IPS DF 6.9 (cell line): ENCODE measurements at regions not wholly inside any gene's neighbourhood (a gene's known extent, or its start where the extent isn't known, plus 50 kb on each side); places are given as distances from the start of the nearest gene placed in this dataset.

ENCODE experiments used
- DNase-seq: peaks from one replicate; pipeline ENCODE4 v3.0.0-alpha.2; 2013; ENCODE audit warnings: low read depth, low spot score
- H3K27ac ChIP-seq: one replicate; pipeline ENCODE4 v1.5.1; 2013; ENCODE audit warnings: low read length, control low read depth
- H3K27me3 ChIP-seq: 2 replicates; pipeline ENCODE4 v1.6.1; 2013; ENCODE audit warnings: mild to moderate bottlenecking, low read length; ENCODE audit not compliant: control insufficient read depth, insufficient read depth
- H3K36me3 ChIP-seq: 2 replicates; pipeline ENCODE4 v1.6.1; 2013; ENCODE audit warnings: low read length; ENCODE audit not compliant: control insufficient read depth, insufficient read depth
- H3K4me1 ChIP-seq: 2 replicates; pipeline ENCODE4 v1.6.1; 2013; ENCODE audit warnings: low read length; ENCODE audit not compliant: control insufficient read depth, insufficient read depth
- H3K4me3 ChIP-seq: 2 replicates; pipeline ENCODE4 v1.5.1; 2013; ENCODE audit warnings: mild to moderate bottlenecking, low read length
- H3K9me3 ChIP-seq: 2 replicates; pipeline ENCODE4 v1.6.1; 2013; ENCODE audit warnings: low read length, inconsistent platforms; ENCODE audit not compliant: control insufficient read depth, insufficient read depth
- WGBS: extraction: QIAGEN DNeasy Blood & Tissue Kit; methylation state at CpG from one replicate; pipeline ENCODE4 v1.1.7; 2013; ENCODE audit warnings: mixed read lengths, missing lambda C conversion rate; ENCODE audit not compliant: insufficient read length, insufficient coverage; 5-methylcytosine and 5-hydroxymethylcytosine counted together

DNA sequence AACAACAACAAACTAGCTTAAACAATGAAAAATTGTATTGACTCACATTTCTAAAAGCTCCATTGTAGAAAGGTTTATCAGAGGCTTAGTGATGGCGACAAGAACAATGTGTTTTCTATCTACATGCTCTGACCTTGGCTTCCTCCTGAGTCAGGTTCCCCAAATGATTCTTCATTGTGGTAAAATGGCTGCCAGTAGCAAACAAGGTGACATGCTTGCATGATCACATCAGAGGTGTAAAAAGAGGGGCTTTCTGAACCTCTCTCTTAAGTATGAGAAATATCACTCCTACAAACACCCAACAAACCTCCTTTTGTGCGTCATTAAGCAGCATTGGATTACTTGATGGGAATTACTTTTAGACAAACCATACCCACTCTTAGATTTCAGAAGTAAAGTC, 252.4 kb upstream of the SYT1 start:
- no peak for DNase-seq
- WGBS: no CpG with 5 or more reads among the region's 2 CpGs
- no peak overlapping the region for H3K4me3 ChIP-seq
- no peaks in the 10 kb centered on the region for H3K36me3 ChIP-seq
- no peaks in the 10 kb centered on the region for H3K9me3 ChIP-seq
- H3K4me1 ChIP-seq: no peaks in the 10 kb centered on the region
- no peak overlapping the region for H3K27ac ChIP-seq
- H3K27me3 ChIP-seq: no peaks in the 10 kb centered on the region

DNA sequence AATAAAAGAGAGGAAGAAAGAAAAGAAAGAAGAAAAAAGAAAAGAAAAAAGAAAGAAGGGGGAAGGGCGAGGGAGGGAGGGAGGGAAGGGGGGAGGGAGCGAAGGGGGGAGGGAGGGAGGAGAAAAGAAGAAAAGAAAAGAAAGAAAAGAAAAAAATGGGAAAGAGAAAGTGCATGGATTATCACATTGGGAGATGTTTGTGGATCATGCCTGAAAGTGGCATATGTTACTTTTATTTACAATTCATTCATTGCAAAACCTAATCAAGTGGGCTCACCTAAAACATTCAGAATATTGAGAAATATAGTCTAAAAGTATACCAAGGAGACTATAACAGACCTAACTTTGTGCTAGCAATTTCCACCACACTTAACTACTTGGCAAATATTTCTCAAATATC, 246.9 kb upstream of the SYT1 start:
- Histone ChIP-seq H3K27ac (no peak overlapping the region), H3K4me1 (no peaks in the 10 kb centered on the region), H3K4me3 (no peak overlapping the region), H3K27me3 (no peaks in the 10 kb centered on the region), H3K36me3 (no peaks in the 10 kb centered on the region), H3K9me3 (no peaks in the 10 kb centered on the region)
- WGBS: no CpG with 5 or more reads among the region's 2 CpGs
- no peak for DNase-seq

- Histone ChIP-seq H3K9me3 (no peaks in the 10 kb centered on the region), H3K36me3 (no peaks in the 10 kb centered on the region), H3K27ac (no peak overlapping the region), H3K4me3 (no peak overlapping the region), H3K4me1 (no peaks in the 10 kb centered on the region), H3K27me3 (no peaks in the 10 kb centered on the region)
- no peak for DNase-seq
- WGBS: no CpG with 5 or more reads among the region's 3 CpGs
These were observed 241.9 kb upstream of the SYT1 start for GRCh38 chr12:78622529-78623195.

DNA sequence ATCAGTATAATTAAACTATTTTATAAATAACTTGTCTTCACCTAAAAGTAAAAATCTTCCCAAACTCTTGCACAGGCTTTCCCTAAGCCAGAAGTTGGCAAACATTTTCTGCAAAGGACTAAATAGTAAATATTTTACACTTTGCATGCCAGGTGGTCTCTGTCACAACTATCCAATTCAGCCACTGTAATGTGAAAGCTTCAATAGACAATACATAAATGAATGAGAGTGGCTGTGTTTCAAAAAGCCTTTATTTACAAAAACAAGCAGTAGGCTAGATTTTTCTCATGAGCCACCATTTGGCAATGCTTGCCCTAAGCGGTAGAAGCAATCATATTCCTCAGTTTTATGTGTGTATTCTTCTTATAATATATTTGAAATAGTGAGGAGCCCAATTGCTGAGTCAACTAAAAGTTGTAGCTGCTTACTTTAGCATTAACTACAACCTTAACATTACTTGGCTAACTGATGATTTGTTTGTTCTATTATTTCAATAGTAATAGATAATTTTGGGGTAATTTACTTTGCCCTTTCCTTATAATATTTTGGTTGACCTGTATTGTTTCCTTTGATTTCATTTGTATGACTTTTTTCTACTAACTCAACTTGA, 236.0 kb upstream of the SYT1 start:
- no CpG with 5 or more reads among the region's 1 CpG for WGBS

DNA sequence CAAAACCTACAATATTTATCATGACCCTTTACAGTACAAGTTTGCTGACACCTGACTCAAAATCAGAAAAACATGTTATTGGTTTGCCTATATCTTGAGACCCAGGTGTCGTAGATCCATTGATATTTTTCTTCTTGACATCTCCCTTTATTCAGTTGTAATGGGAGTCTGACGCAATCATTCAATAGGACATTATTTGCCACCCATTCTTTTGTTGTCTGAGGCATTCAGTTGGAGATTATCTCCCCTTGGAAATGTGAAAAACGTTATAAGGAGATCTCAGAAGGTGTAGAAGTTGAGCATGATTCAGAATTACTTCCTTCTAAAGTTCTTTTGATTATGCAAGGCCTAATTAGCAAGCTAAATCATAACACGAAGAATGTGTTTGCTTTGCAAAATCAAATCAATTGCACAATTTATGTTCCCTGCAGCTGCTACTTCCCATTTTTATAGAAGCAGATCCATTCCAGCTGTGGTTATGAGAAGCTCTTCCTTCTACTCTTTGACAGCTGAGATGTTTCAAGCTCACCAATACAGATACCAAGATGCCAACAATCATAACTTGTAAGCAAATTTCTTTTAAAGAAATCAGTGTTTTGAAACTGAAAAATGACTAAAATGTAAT, 228.2 kb upstream of the SYT1 start:
- Histone ChIP-seq H3K36me3 (no peaks in the 10 kb centered on the region), H3K27me3 (no peaks in the 10 kb centered on the region), H3K9me3 (no peaks in the 10 kb centered on the region), H3K27ac (no peak overlapping the region), H3K4me3 (no peak overlapping the region), H3K4me1 (no peaks in the 10 kb centered on the region)
- WGBS: no CpG with 5 or more reads among the region's 4 CpGs
- DNase-seq: no peak

More for the DNA sequence above, 236.0 kb upstream of the SYT1 start:
- H3K27me3 ChIP-seq: no peaks in the 10 kb centered on the region
- H3K36me3 ChIP-seq: no peaks in the 10 kb centered on the region
- H3K4me3 ChIP-seq: no peak overlapping the region
- no peak for DNase-seq
- no peaks in the 10 kb centered on the region for H3K4me1 ChIP-seq
- H3K9me3 ChIP-seq: no peaks in the 10 kb centered on the region
- no peak overlapping the region for H3K27ac ChIP-seq

DNA sequence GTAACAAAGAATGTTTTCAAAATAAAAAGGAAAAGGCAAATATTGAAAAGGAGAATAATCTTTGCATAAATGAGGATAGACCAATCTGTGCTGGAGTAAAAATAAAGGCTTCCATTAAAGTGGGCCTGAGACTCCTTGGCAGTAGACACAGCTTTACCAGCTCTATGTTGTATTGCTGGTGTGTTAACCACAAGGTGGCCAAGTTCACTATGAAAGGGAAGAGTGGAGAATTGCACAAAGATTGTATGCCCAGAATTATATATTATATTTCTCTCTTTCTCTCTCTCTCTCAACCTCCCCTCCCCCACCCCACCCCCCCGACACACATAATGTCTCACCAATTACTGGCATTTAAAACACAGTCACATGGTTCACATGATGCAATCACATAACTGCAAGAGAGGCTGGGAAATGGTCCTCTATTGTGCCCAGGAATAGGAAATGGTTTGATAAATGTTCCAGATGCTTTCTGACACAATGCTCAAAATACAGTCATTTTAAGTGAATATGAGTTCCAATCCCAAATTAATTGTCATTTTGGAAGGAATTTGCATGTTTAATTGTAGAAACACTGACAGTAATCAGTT, 222.6 kb upstream of the SYT1 start:
- Histone ChIP-seq H3K36me3 (no peaks in the 10 kb centered on the region), H3K4me3 (no peak overlapping the region), H3K27ac (no peak overlapping the region), H3K9me3 (no peaks in the 10 kb centered on the region), H3K27me3 (no peaks in the 10 kb centered on the region; the same call in 1 of the 2 replicates), H3K4me1 (no peaks in the 10 kb centered on the region; the same call in 1 of the 2 replicates)
- WGBS: no CpG with 5 or more reads among the region's 1 CpG
- DNase-seq: no peak

DNA sequence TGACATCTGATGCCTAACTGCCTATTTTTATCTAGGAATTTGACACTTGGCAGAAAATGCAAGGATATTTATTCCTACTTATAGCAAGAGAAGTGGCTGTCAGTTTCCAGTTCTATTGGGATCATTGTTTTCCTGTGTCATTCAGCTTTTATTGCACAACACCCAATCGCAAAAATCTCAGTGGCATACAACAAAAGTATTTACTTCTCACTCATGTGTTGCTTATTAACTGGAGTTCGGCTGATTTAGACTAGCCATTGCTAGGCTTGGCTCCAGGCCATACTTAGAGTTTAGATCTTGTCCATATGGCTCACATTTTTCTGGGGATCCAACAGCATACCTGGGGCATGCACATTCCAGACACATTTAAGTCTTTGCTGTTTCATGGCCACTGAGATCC, 218.6 kb upstream of the SYT1 start:
- WGBS: no CpG with 5 or more reads among the region's 2 CpGs
- Histone ChIP-seq H3K27me3 (peaks cover 8% of the 10 kb centered on the region), H3K36me3 (no peaks in the 10 kb centered on the region), H3K27ac (no peak overlapping the region), H3K4me1 (no peaks in the 10 kb centered on the region; the same call in 1 of the 2 replicates), H3K4me3 (no peak overlapping the region), H3K9me3 (no peaks in the 10 kb centered on the region)
- no peak for DNase-seq

DNA sequence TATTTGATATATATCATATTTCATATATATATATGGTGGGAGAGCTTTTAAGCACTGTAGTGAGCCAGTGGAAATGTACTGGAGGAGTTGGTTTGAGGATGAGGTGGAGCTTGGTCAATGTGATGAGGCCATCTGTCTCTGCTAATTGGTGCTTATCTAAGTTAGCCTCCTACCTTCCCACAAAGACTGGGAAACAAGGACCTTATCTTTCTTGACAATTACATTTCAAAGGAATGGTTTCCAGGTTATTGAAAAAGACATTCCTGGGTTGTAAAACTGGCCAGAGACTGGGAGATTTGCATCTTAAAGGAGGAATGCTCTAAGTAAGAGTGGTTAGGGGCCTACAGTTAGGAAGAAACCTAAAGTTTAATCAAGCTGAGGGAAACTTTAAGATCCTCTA, 212.8 kb upstream of the SYT1 start:
- Histone ChIP-seq H3K4me3 (no peak overlapping the region), H3K27ac (no peak overlapping the region), H3K27me3 (peaks cover 19% of the 10 kb centered on the region), H3K9me3 (no peaks in the 10 kb centered on the region), H3K4me1 (no peaks in the 10 kb centered on the region), H3K36me3 (no peaks in the 10 kb centered on the region)
- peak; percentile 31 for DNase-seq

- H3K27ac ChIP-seq: no peak overlapping the region
- H3K36me3 ChIP-seq: no peaks in the 10 kb centered on the region
- 0 out of 2 replicates have a peak, but pooled peaks cover 2% of the 10 kb centered on the region for H3K4me1 ChIP-seq
- H3K4me3 ChIP-seq: no peak overlapping the region
- DNase-seq: no peak
- WGBS: no CpG with 5 or more reads among the region's 1 CpG
- H3K27me3 ChIP-seq: no peaks in the 10 kb centered on the region
- no peaks in the 10 kb centered on the region for H3K9me3 ChIP-seq
These were observed 198.0 kb upstream of the SYT1 start for GRCh38 chr12:78666584-78666983.

DNA sequence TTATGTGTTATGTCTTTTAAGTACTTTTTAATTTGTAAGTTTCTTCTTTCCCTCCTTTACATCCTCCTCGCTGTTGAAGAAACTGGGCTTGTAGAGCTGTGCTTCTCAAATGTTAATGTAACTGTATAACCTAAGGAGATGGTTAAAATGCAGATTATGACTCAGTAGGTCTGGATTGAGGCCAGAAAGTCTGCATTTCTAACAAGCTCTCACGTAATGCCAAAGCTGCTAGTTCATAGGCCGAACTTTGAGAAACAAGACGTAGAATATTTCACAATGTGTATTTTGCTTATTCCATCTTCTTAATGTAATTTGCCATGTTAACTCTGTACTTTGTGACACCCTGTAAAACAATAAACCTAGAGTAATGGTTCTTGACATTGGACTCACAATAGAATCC, 193.3 kb upstream of the SYT1 start:
- WGBS: no CpG with 5 or more reads among the region's 4 CpGs
- no peak overlapping the region for H3K4me3 ChIP-seq
- H3K9me3 ChIP-seq: no peaks in the 10 kb centered on the region
- H3K36me3 ChIP-seq: no peaks in the 10 kb centered on the region
- H3K4me1 ChIP-seq: 0 out of 2 replicates have a peak, but pooled peaks cover 1% of the 10 kb centered on the region
- no peak overlapping the region for H3K27ac ChIP-seq
- no peaks in the 10 kb centered on the region for H3K27me3 ChIP-seq
- no peak for DNase-seq
